WTC11 (cell line): ENCODE measurements at regions not wholly inside any gene's neighbourhood (a gene's known extent, or its start where the extent isn't known, plus 50 kb on each side); places are given as distances from the start of the nearest gene placed in this dataset.

Experiments
- ATAC-seq: fragments of 200-7000 bp; cut with Tn5 transposase; 2 replicates; pipeline ENCODE4 v1.10.0; 2021; ENCODE audit warnings: mild to moderate bottlenecking, moderate library complexity
- CTCF ChIA-PET: fragments of 300-600 bp; sonication (Branson Sonifier 250); formaldehyde crosslinking; loops from one replicate; lab custom pipeline; 2021; ENCODE audit warnings: antibody characterized with exemption; lab: Charles Lee
- POLR2A ChIA-PET: fragments of 350-600 bp; sonication (Branson Sonifier 250); formaldehyde crosslinking; loops from one replicate; lab custom pipeline; 2021; ENCODE audit warnings: antibody characterized with exemption; lab: Charles Lee
- DNase-seq: peaks from one replicate; pipeline ENCODE4 v3.0.0; 2021; ENCODE audit warnings: low spot score
- H3K27ac Mint-ChIP-seq: 2 replicates; pipeline ENCODE4 v1.8.0; 2021; ENCODE audit warnings: mixed read lengths
- H3K27me3 Mint-ChIP-seq: 2 replicates; pipeline ENCODE4 v1.8.0; 2021; ENCODE audit warnings: low read depth, mild to moderate bottlenecking, moderate library complexity, mixed read lengths
- H3K36me3 Mint-ChIP-seq: 2 replicates; pipeline ENCODE4 v1.8.0; 2021; ENCODE audit warnings: mixed read lengths
- H3K4me1 Mint-ChIP-seq: 2 replicates; pipeline ENCODE4 v1.8.0; 2022; ENCODE audit warnings: mixed read lengths
- H3K4me3 Mint-ChIP-seq: 2 replicates; pipeline ENCODE4 v1.8.0; 2021; ENCODE audit warnings: mild to moderate bottlenecking, moderate library complexity, mixed read lengths
- H3K9me3 Mint-ChIP-seq: 2 replicates; pipeline ENCODE4 v1.8.0; 2021; ENCODE audit warnings: mixed read lengths
- ATF6 ChIP-seq: sonication (generic); formaldehyde crosslinking; IDR thresholded peaks from 2 replicates; pipeline ENCODE4 v1.8.1; 2023; ENCODE audit warnings: mild to moderate bottlenecking, missing genetic modification reagents
- CREB1 ChIP-seq: sonication (generic); formaldehyde crosslinking; IDR thresholded peaks from 2 replicates; pipeline ENCODE4 v1.8.0; 2023; ENCODE audit warnings: mild to moderate bottlenecking, missing genetic modification reagents
- CTCF ChIP-seq: fragments of 200-600 bp; IDR thresholded peaks from 2 replicates; pipeline ENCODE4 v1.8.0; 2022; ENCODE audit warnings: antibody characterized with exemption
- FOXJ3 ChIP-seq: sonication (generic); formaldehyde crosslinking; IDR thresholded peaks from 2 replicates; pipeline ENCODE4 v1.9.0; 2021; ENCODE audit warnings: missing genetic modification reagents, mild to moderate bottlenecking, borderline replicate concordance
- FOXP4 ChIP-seq: sonication (generic); formaldehyde crosslinking; IDR thresholded peaks from 2 replicates; pipeline ENCODE4 v1.8.0; 2022; ENCODE audit warnings: mild to moderate bottlenecking, missing genetic modification reagents
- GRHL2 ChIP-seq: fragments of 250-450 bp; sonication (Bioruptor Pico); IDR thresholded peaks from 2 replicates; pipeline ENCODE4 v1.8.0; 2022; ENCODE audit warnings: mild to moderate bottlenecking, moderate library complexity; ENCODE audit not compliant: insufficient replicate concordance, severe bottlenecking
- PREB ChIP-seq: sonication (generic); formaldehyde crosslinking; IDR thresholded peaks from 2 replicates; pipeline ENCODE4 v1.8.1; 2022; ENCODE audit warnings: mild to moderate bottlenecking, missing genetic modification reagents, moderate library complexity, borderline replicate concordance
- PRRX2 ChIP-seq: fragments of 250-450 bp; sonication (Bioruptor Pico); IDR thresholded peaks from 2 replicates; pipeline ENCODE4 v1.8.0; 2021; ENCODE audit warnings: mild to moderate bottlenecking
- ZBTB21 ChIP-seq: sonication (generic); formaldehyde crosslinking; IDR thresholded peaks from 2 replicates; pipeline ENCODE4 v1.8.1; 2023; ENCODE audit warnings: mild to moderate bottlenecking, missing genetic modification reagents, borderline replicate concordance
- ZNF138 ChIP-seq: sonication (generic); formaldehyde crosslinking; conservative IDR thresholded peaks from 2 replicates; pipeline ENCODE4 v1.8.1; 2022; ENCODE audit warnings: mild to moderate bottlenecking, moderate library complexity, missing genetic modification reagents
- ZNF232 ChIP-seq: sonication (generic); formaldehyde crosslinking; IDR thresholded peaks from 2 replicates; pipeline ENCODE4 v1.8.0; 2022; ENCODE audit warnings: mild to moderate bottlenecking, missing genetic modification reagents
- ZNF396 ChIP-seq: fragments of 250-450 bp; sonication (Bioruptor Pico); IDR thresholded peaks from 2 replicates; pipeline ENCODE4 v1.8.0; 2021; ENCODE audit warnings: mild to moderate bottlenecking, moderate library complexity, borderline replicate concordance
- ZNF425 ChIP-seq: fragments of 250-450 bp; sonication (Bioruptor Pico); conservative IDR thresholded peaks from 2 replicates; pipeline ENCODE4 v1.9.0; 2021; ENCODE audit warnings: mild to moderate bottlenecking

- TF ChIP-seq CTCF (no peak), ZNF396 (no peak), ZNF232 (CRISPR knock-in tag) (no peak), ZNF425 (CRISPR knock-in tag) (no peak)
Observed at GRCh38 chr7:13107291-13107690, 419.9 kb downstream of the ARL4A start (continued).

GRCh38 chr7:13108061-13108460, 420.6 kb downstream of the ARL4A start:
- H3K4me3 Mint-ChIP-seq, result no peak overlapping the region
- TF ChIP-seq FOXJ3 (CRISPR knock-in tag), result no peak

GRCh38 chr7:13109201-13109600, 421.8 kb downstream of the ARL4A start:
- no peak for ATAC-seq
- no peak overlapping the region for H3K27ac Mint-ChIP-seq
- H3K9me3 Mint-ChIP-seq, result no peaks in the 10 kb centered on the region
- no peak for DNase-seq
- no peaks in the 10 kb centered on the region for H3K36me3 Mint-ChIP-seq
- H3K4me1 Mint-ChIP-seq, result peaks cover 5% of the 10 kb centered on the region
- TF ChIP-seq ATF6 (CRISPR knock-in tag), result no peak
- TF ChIP-seq PREB, result no peak
- no peak for TF ChIP-seq ZNF232 (CRISPR knock-in tag)
- TF ChIP-seq ZBTB21, result no peak
- no peak for TF ChIP-seq PRRX2
- no peak for TF ChIP-seq GRHL2 (CRISPR knock-in tag)
- TF ChIP-seq ZNF138 (CRISPR knock-in tag), result no peak
- no peak for TF ChIP-seq CREB1 (CRISPR knock-in tag)
- TF ChIP-seq FOXP4 (CRISPR knock-in tag), result no peak
- H3K4me3 Mint-ChIP-seq, result no peak overlapping the region
- CTCF ChIA-PET, result interaction anchor here (0.8 to 1.9 kb wide), 2 partner anchors 423 to 425 kb away, joined by 3 to 15 read pairs; partner anchors contain the start of gene ARL4A
- H3K27me3 Mint-ChIP-seq, result no peaks in the 10 kb centered on the region
- POLR2A ChIA-PET, result interaction anchor here (1.2 kb wide), 1 partner anchor 8 kb away, joined by 3 read pairs; no protein-coding TSS in a partner anchor

More at GRCh38 chr7:13108061-13108460, 420.6 kb downstream of the ARL4A start:
- ATAC-seq, result no peak
- no peaks in the 10 kb centered on the region for H3K27me3 Mint-ChIP-seq
- no peaks in the 10 kb centered on the region for H3K36me3 Mint-ChIP-seq
- DNase-seq, result no peak
- ChIA-PET CTCF (no interaction called here), POLR2A (no interaction called here)
- H3K4me1 Mint-ChIP-seq, result no peaks in the 10 kb centered on the region
- no peak overlapping the region for H3K27ac Mint-ChIP-seq
- H3K9me3 Mint-ChIP-seq, result no peaks in the 10 kb centered on the region
